HG03103 (cell line): ENCODE measurements at regions not wholly inside any gene's neighbourhood (a gene's known extent, or its start where the extent isn't known, plus 50 kb on each side); places are given as distances from the start of the nearest gene placed in this dataset.

Source experiments
- ATAC-seq: cut with Tn5 transposase; IDR thresholded peaks from one replicate; pipeline ENCODE4 v1.9.1; 2021; ENCODE audit warnings: low read depth; ENCODE audit not compliant: unreplicated experiment

DNA sequence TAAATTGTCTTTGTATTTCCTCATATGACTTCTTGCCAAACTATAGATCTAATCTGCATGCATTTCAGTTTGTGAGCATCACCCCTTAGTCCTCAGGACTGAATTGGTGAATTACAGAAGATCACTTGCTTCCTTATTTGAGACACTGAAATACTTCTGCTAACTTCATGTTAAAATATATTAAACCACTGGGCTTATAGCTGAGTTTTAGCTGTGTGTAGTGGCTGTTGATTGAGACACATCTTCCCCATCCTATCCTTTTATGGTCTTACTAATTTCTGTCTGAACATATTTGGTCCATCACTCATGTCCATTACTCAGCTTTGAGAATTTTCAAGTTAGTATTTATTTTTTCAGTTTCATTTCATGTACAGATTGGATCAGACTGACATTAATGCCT lies 295.9 kb downstream of the PSAT1 start:
- ATAC-seq: no peak

GRCh38 chr9:78595200-78595945 lies 298.4 kb downstream of the PSAT1 start:
- ATAC-seq: no peak

DNA sequence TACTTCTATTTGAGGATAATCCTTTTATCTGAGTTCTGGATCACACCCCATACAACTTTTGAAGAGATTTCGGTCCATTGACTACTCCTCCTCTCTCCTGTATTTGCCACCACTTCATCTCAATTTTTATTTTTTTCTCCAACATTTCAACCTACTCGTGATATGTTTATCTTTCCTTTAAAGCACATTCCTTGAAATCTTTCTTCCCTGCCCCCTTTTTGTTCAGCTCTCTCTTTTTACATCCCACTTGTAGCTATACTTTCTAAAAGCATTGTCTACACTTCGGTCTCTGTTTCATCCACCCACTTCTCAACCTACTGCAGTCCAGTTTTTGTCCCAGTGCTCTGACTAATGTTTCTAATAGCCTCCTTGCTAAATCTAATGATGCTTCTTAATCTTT lies 299.4 kb downstream of the PSAT1 start:
- ATAC-seq: no peak

GRCh38 chr9:78598120-78598519 lies 301.2 kb downstream of the PSAT1 start:
- no peak for ATAC-seq

DNA sequence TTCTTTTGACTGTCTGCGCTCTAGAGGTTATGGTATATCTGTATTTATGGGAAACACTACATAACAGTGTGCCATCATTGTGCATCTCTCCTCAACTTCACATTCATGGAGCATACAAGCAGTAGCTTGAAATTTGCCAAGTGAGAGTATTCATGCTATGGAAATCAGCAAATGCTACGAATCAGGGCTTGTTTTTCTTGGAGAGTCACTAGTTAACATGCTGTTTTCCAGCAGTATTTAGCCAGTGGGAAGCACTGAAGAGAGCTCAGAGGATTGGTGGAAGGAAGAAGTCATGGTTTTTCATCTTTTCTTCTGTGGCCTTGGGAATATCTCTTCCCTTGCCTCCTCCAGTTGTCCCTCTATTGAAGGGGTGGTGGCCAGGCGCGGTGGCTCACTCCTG lies 303.0 kb downstream of the PSAT1 start:
- ATAC-seq: no peak

DNA sequence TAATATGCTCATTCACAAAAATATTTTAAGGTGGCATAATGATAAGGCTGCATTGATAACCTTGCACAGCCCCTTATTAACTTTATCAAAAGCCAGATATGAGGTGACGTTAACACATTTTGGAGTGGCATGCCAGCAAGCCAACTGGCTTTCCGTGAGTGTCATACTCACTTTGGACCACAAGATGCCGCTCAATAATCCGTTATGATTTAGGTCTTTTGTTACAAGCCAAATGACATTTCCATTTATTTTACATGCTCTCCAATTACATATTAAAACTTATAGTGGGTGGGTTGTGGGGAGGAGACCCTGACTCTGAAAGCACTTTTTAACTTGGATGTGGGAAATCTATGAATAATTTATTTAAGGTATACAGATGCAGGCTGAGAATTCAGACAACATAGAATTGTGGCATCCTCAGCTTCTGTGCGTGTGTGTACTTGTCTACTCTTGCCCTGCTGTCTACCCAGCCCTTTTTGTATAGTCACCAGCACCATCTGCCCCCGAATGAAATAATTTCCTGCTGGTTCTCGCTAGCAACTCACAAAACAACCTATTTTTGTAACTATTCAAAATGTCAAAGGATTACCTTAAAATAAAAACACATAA lies 305.1 kb downstream of the PSAT1 start:
- peak; percentile 75 for ATAC-seq

DNA sequence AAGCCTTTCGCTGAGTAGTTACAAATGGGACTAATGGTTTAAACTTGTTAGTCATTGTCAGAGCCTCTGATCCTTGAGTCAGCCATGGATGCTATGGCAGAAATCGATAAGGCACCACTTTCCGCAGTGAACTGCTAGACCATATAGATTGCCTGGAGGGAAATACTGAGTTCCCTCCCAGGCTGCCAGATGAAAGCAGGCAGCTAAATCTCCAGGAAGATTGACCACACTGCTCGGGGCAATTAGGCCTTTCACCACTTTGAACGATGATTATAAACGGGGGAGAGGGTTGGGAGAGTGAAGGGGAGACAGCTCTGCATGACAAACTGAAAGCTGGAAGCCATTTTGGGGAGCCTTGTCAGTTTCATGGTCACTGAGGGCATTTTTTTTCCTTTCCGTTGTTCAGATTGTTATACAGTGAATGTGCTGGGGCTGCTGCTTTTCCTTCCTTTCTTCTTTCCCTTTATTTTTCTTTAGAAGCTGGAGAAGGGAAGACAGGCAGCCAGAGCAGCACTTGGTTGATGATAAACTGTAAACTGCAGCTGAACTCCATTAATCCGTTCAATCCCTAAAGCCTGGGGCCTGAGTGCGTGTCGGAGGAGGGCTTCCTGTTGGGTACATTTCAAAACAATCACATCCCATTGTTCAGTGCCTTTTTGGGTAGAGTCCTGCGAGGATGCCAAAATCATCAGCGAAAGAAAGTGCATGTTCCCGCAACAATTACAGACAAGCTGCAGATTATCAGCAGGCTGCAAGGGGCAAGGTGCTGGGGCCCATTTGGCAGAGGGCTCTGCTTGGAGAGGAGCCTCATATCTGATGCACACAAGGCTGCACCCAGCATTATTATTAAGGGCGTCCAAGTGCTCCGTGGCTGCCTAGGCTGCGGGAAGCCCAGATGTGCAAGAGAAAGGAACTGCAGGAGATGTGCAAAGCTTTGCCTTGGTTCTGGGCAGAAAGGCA lies 308.4 kb downstream of the PSAT1 start:
- ATAC-seq: no peak

GRCh38 chr9:78606001-78606379 lies 309.1 kb downstream of the PSAT1 start:
- ATAC-seq: no peak

DNA sequence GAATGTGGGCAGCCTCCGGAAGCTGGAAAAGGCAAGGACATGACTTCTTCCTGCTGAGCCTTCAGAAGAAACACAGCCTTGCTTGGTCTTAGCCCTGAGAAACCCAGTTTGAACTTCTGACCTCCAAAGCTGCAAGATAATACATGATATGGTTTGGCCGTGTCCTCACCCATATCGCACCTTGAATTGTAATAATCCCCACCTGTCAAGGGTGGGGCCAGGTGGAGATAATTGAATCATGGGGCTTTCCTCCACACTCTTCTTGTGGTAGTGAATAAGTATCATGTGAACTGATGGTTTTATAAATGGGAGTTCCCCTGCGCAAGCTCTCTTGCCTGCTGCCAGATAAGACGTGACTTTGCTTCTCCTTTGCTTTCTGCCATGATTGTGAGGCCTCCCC lies 310.9 kb downstream of the PSAT1 start:
- ATAC-seq: no peak

- ATAC-seq: no peak
These were observed 312.5 kb downstream of the PSAT1 start for GRCh38 chr9:78609450-78609849.

- no peak for ATAC-seq
These were observed 315.2 kb downstream of the PSAT1 start for GRCh38 chr9:78612091-78612490.

- no peak for ATAC-seq
These were observed 316.1 kb downstream of the PSAT1 start for GRCh38 chr9:78613006-78613405.

GRCh38 chr9:78614892-78615291 lies 318.0 kb downstream of the PSAT1 start:
- ATAC-seq: no peak

- ATAC-seq: no peak
These were observed 318.4 kb downstream of the PSAT1 start for GRCh38 chr9:78615372-78615771.

GRCh38 chr9:78618735-78619134 lies 321.8 kb downstream of the PSAT1 start:
- ATAC-seq: no peak

GRCh38 chr9:78620303-78620702 lies 323.4 kb downstream of the PSAT1 start:
- no peak for ATAC-seq

DNA sequence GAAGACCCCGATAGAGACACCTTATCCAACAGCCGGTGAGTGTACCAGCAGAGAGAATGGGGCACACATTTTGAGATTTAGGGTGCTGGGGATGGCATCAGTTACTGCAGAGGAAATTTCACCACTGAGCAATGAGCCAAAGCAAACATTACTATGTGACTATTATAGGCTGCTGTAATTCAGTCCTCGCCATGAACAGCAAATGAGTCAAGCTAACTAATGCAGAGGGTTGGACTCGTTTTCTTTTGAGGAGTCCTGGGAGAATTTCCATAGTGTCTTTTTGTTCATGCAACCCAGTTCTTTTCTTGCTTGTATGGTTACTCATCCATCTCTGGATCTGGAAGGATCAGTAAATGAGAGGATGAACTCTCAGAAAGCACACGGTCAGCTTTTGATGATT lies 323.8 kb downstream of the PSAT1 start:
- no peak for ATAC-seq

GRCh38 chr9:78622126-78622525 lies 325.2 kb downstream of the PSAT1 start:
- no peak for ATAC-seq

- ATAC-seq: no peak
These were observed 330.0 kb downstream of the PSAT1 start for GRCh38 chr9:78626971-78627370.

DNA sequence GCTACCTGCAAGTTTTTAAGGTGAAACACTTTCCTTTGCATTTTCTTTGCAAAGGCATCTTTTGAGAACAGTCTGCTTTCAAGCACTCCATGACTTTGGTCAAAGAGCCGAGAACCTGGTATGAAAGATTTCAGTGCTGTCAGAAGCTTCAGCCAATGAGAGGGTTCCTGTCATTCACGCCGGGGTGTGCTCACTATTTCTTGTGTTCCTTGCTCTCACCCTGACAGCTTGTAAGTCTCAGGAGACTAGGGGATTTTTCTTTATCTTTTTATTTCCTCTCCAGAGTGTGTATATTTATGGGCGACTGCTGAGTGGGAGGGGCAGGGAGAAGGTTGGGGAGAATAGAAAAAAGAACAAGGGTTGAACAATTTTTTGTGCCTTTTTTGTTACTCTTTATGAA lies 334.0 kb downstream of the PSAT1 start:
- ATAC-seq: no peak

DNA sequence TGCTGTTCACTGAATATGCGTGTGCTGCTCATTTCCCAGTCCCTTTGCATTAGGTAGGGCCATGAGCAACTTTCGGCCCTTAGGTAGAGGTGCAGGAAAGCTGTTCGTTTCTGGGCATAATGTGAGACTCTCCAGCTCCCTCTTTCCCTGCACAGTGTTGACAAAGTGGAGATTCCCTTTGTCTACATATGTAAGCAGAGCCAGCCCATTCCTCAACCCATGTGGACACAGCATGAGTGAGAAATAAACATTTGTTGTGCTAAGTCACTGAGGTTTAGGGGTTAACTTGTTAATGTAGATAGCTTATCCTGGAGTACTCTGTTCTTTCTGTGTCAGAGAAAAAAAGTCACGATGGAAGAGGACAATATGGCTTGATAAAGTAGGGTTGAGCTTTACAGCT lies 343.8 kb downstream of the PSAT1 start:
- ATAC-seq: no peak
